ENCODE measurements at regions not wholly inside any gene's neighbourhood (a gene's known extent, or its start where the extent isn't known, plus 50 kb on each side); places are given as distances from the start of the nearest gene placed in this dataset.

- Histone ChIP-seq H4K5ac (ENCODE audit: insufficient read length, low read depth, low read length) (no peak overlapping the region), H2AK5ac (ENCODE audit: insufficient read length, low read length) (no peak overlapping the region), H2BK20ac (ENCODE audit: low read depth, low read length, poor library complexity, severe bottlenecking) (no peak overlapping the region), H3K79me1 (ENCODE audit: insufficient read depth, low read depth, low read length, poor library complexity, severe bottlenecking) (no peaks in the 10 kb centered on the region), H2BK5ac (ENCODE audit: insufficient read length, low read length) (no peak overlapping the region), H3K9ac (ENCODE audit: extremely low read depth, insufficient read length, low read length) (no peak overlapping the region), H3T11ph (ENCODE audit: low read length) (no peak overlapping the region), H4K8ac (replicated peaks; ENCODE audit: insufficient read length, low read depth, low read length) (no peak overlapping the region), H3K4ac (ENCODE audit: low read depth, low read length) (no peak overlapping the region), H3K4me1 (ENCODE audit: insufficient read depth, low read length) (no peaks in the 10 kb centered on the region), H3K9me3 (ENCODE audit: control insufficient read depth, low read depth, low read length) (no peaks in the 10 kb centered on the region), H3K56ac (ENCODE audit: insufficient read length, low read depth, low read length) (no peak overlapping the region), H2BK12ac (ENCODE audit: insufficient read length, low read depth, low read length) (no peak overlapping the region), H4K20me1 (ENCODE audit: control insufficient read depth, insufficient read depth, insufficient read length) (no peaks in the 10 kb centered on the region), H2AFZ (ENCODE audit: low read length) (no peak overlapping the region), H3K14ac (ENCODE audit: insufficient read depth, low read length) (no peak overlapping the region), H3K27me3 (ENCODE audit: insufficient read depth, low read length) (no peaks in the 10 kb centered on the region), H4K91ac (ENCODE audit: insufficient read length, low read depth, low read length) (no peak overlapping the region), H3K23ac (ENCODE audit: insufficient read length, low read depth, low read length) (no peak overlapping the region), H3K4me2 (ENCODE audit: insufficient read depth, insufficient read length, low read length) (no peak overlapping the region), H3K27ac (ENCODE audit: insufficient read length, low read depth, low read length) (no peak overlapping the region), H3K18ac (ENCODE audit: insufficient read length, low read depth, low read length) (no peak overlapping the region), H3K79me2 (ENCODE audit: insufficient read depth, low read length) (no peaks in the 10 kb centered on the region), H3K23me2 (ENCODE audit: insufficient read length, low read depth, low read length, poor library complexity, severe bottlenecking) (no peaks in the 10 kb centered on the region), H2BK120ac (ENCODE audit: low read depth, low read length, poor library complexity, severe bottlenecking) (no peak overlapping the region), H2BK15ac (ENCODE audit: low read depth, low read length) (no peak overlapping the region)
- no peak for TF ChIP-seq CTCF (conservative IDR thresholded peaks at IDR 0.05)
- Mint-ChIP-seq H3K4me3 (no peak overlapping the region), H3K27me3 (ENCODE audit: low read depth) (no peaks in the 10 kb centered on the region), H3K9me3 (no peaks in the 10 kb centered on the region; a peak in 1 of 5 replicates), H3K27ac (no peak overlapping the region), H3K36me3 (ENCODE audit: insufficient read depth in 1 of 3, low read depth in 3 of 3) (no peaks in the 10 kb centered on the region; a peak in 1 of 7 replicates), H3K4me1 (no peaks in the 10 kb centered on the region)
- no CpG with 5 or more reads among the region's 1 CpG for WGBS (ENCODE audit: extremely low coverage, insufficient read length, low lambda C conversion rate)
- no peak for DNase-seq
Measured at GRCh38 chr5:29309359-29309758, 1884.1 kb upstream of the CDH6 start.

All from H9 (cell line).